ENCODE measurements at regions not wholly inside any gene's neighbourhood (a gene's known extent, or its start where the extent isn't known, plus 50 kb on each side); places are given as distances from the start of the nearest gene placed in this dataset.

DNA sequence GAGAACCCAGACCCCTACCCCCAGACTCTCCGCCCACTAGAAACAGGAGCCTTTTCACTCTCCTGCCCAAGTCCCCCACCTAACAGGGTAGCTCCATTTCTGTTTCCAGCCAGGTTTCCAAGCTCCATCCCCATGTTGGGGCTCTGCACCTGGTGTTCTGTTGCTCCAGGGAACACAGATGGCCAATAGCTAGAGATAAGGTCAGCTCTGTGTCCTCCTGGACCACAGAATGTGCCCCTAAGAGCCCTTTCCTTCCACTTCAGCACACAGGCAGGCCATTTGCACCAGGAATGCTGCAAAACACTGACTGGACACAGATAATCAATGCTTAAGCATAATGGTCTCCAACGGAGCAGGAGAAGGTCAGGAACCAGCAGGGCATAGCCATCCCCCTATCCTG is 159.4 kb downstream of the QRSL1 start:
- intact Hi-C loops (cut with micrococcal nuclease), result no loop called here
- RAD21 ChIA-PET (ENCODE audit: low non-redundant PET in 1 of 2, low total read pairs in 2 of 2, uncharacterized antibody in 2 of 2, unreplicated experiment in 2 of 2), result no interaction called here
- no peaks in the 10 kb centered on the region for H4K20me1 ChIP-seq (ENCODE audit: insufficient read depth)
- no peaks in the 10 kb centered on the region for H3K79me2 ChIP-seq (ENCODE audit: insufficient read depth, low read length)
- no peaks in the 10 kb centered on the region for H3K36me3 ChIP-seq (ENCODE audit: control insufficient read depth in 1 of 2, insufficient read depth in 2 of 2, low read length in 2 of 2)
- no peak for ATAC-seq
- TF ChIP-seq FOSL1 (IDR thresholded peaks at IDR 0.05; ENCODE audit: low read depth), result no peak
- TF ChIP-seq POLR2A (IDR thresholded peaks at IDR 0.05; ENCODE audit: borderline replicate concordance, extremely low read depth, insufficient read depth, insufficient read length), result no peak
- TF ChIP-seq REST (IDR thresholded peaks at IDR 0.05; ENCODE audit: low read depth), result no peak
- no peak for TF ChIP-seq ELF1 (IDR thresholded peaks at IDR 0.05; ENCODE audit: borderline replicate concordance, low read depth)
- TF ChIP-seq RAD21 (IDR thresholded peaks at IDR 0.05; ENCODE audit: low read depth), result no peak
- TF ChIP-seq EZH2 (IDR thresholded peaks at IDR 0.05), result no peak
- TF ChIP-seq, protein P1, sequence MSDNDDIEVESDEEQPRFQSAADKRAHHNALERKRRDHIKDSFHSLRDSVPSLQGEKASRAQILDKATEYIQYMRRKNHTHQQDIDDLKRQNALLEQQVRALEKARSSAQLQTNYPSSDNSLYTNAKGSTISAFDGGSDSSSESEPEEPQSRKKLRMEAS (IDR thresholded peaks at IDR 0.05), result no peak
- no peak for TF ChIP-seq CEBPB (IDR thresholded peaks at IDR 0.05; ENCODE audit: low read depth)
- no peak for TF ChIP-seq ZFX (IDR thresholded peaks at IDR 0.05)
- TF ChIP-seq SRF (IDR thresholded peaks at IDR 0.05; ENCODE audit: low read depth), result no peak
- TF ChIP-seq, protein P2, sequence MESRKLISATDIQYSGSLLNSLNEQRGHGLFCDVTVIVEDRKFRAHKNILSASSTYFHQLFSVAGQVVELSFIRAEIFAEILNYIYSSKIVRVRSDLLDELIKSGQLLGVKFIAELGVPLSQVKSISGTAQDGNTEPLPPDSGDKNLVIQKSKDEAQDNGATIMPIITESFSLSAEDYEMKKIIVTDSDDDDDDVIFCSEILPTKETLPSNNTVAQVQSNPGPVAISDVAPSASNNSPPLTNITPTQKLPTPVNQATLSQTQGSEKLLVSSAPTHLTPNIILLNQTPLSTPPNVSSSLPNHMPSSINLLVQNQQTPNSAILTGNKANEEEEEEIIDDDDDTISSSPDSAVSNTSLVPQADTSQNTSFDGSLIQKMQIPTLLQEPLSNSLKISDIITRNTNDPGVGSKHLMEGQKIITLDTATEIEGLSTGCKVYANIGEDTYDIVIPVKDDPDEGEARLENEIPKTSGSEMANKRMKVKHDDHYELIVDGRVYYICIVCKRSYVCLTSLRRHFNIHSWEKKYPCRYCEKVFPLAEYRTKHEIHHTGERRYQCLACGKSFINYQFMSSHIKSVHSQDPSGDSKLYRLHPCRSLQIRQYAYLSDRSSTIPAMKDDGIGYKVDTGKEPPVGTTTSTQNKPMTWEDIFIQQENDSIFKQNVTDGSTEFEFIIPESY (IDR thresholded peaks at IDR 0.05; ENCODE audit: extremely low read depth, insufficient replicate concordance, low read length), result no peak
- TF ChIP-seq POLR2AphosphoS5 (IDR thresholded peaks at IDR 0.05; ENCODE audit: low read depth, low read length), result no peak
- no peak for TF ChIP-seq JUND (IDR thresholded peaks at IDR 0.05)
- no peak for TF ChIP-seq EZH2phosphoT487 (IDR thresholded peaks at IDR 0.05; ENCODE audit: borderline replicate concordance)
- TF ChIP-seq SIN3A (IDR thresholded peaks at IDR 0.05; ENCODE audit: low read depth), result no peak
- TF ChIP-seq ZNF274 (IDR thresholded peaks at IDR 0.05; ENCODE audit: low read depth, low read length), result no peak
- no peaks in the 10 kb centered on the region for H3K27me3 ChIP-seq (ENCODE audit: insufficient read depth, low read length)
- no peak overlapping the region for H3K27ac ChIP-seq (ENCODE audit: low read depth, low read length)
- BruUV-seq (replicated peaks), result no TSS peak
- no peaks in the 10 kb centered on the region for H3K9me3 ChIP-seq (ENCODE audit: control insufficient read depth in 1 of 2, insufficient read depth in 1 of 2, low read depth in 1 of 2, low read length in 2 of 2)
- CTCF ChIA-PET, result no interaction called here
- no peak overlapping the region for H2AFZ ChIP-seq (ENCODE audit: low read depth, low read length, poor library complexity, severe bottlenecking)
- H3K9ac ChIP-seq (ENCODE audit: low read length), result no peak overlapping the region
- H3K9me2 ChIP-seq (ENCODE audit: insufficient read depth), result no peaks in the 10 kb centered on the region
- no peak overlapping the region for H3K4me3 ChIP-seq (replicated peaks in 1 of 2; ENCODE audit: low read depth in 1 of 2, low read length in 2 of 2)
- POLR2A ChIA-PET, result no interaction called here
- H3K4me1 ChIP-seq (ENCODE audit: control insufficient read depth in 1 of 2, insufficient read depth in 2 of 2, low read length in 2 of 2), result peaks cover 0 to 6% of the 10 kb centered on the region in 2 experiments; a peak in 2 of 4 replicates
- no peak overlapping the region for H3K4me2 ChIP-seq (ENCODE audit: low read length)
- DNase-seq (ENCODE audit: low read depth, low spot score), result no peak
